ENCODE measurements at regions not wholly inside any gene's neighbourhood (a gene's known extent, or its start where the extent isn't known, plus 50 kb on each side); places are given as distances from the start of the nearest gene placed in this dataset.

DNA sequence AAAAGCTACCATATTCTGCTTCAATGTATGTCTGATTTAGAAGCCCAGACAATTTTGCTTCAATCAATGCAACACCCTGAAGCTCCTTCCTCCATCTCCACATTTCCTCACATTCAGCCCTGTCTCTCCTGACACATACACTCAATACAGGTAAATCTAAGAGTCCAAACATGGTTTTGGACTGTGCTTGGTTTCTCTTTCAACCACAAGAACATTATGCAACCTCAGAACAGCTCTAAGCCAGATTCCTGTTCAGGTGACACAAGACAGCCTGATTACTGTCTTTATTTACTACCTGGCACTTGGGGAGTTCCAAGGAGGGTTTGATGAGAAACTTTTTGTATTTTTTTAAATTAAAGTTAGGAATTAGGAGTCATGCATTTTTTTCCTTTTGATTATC, 307.5 kb upstream of the SLIT2 start:
- peaks cover 2% of the 10 kb centered on the region for H3K27me3 Mint-ChIP-seq (ENCODE audit: unreplicated experiment)
- H3K27ac Mint-ChIP-seq (ENCODE audit: unreplicated experiment), result no peak overlapping the region
- H3K4me1 Mint-ChIP-seq (ENCODE audit: unreplicated experiment), result no peaks in the 10 kb centered on the region
- H3K4me3 Mint-ChIP-seq (ENCODE audit: unreplicated experiment), result no peak overlapping the region
- no peaks in the 10 kb centered on the region for H3K36me3 Mint-ChIP-seq (ENCODE audit: low read depth, unreplicated experiment)
- DNase-seq (ENCODE audit: low spot score), result no peak
- no peaks in the 10 kb centered on the region for H3K9me3 Mint-ChIP-seq (ENCODE audit: unreplicated experiment)
- TF ChIP-seq, protein P1, sequence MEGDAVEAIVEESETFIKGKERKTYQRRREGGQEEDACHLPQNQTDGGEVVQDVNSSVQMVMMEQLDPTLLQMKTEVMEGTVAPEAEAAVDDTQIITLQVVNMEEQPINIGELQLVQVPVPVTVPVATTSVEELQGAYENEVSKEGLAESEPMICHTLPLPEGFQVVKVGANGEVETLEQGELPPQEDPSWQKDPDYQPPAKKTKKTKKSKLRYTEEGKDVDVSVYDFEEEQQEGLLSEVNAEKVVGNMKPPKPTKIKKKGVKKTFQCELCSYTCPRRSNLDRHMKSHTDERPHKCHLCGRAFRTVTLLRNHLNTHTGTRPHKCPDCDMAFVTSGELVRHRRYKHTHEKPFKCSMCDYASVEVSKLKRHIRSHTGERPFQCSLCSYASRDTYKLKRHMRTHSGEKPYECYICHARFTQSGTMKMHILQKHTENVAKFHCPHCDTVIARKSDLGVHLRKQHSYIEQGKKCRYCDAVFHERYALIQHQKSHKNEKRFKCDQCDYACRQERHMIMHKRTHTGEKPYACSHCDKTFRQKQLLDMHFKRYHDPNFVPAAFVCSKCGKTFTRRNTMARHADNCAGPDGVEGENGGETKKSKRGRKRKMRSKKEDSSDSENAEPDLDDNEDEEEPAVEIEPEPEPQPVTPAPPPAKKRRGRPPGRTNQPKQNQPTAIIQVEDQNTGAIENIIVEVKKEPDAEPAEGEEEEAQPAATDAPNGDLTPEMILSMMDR (IDR thresholded peaks at IDR 0.05; ENCODE audit: unreplicated experiment), result no peak

DNA sequence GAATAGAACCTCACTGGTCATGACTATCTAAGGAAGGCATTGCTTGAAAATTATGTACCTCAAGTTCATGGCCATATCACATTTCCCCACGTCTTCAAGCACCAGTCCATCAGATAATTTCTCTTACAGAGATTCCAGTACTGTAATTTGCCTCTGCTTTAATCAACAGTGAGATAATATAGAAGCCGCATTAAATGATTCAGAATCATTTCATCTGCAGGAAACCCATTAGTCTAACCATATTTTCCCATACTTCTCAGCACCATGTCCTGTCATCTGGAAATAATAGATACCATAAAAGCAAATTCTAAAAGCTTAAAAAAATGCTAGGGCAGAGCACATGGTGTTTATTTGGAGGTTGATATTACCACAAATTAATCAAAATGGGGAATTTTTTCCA, 310.3 kb upstream of the SLIT2 start:
- Mint-ChIP-seq H3K4me3 (ENCODE audit: unreplicated experiment) (no peak overlapping the region), H3K9me3 (ENCODE audit: unreplicated experiment) (no peaks in the 10 kb centered on the region), H3K27ac (ENCODE audit: unreplicated experiment) (no peak overlapping the region), H3K4me1 (ENCODE audit: unreplicated experiment) (no peaks in the 10 kb centered on the region), H3K36me3 (ENCODE audit: low read depth, unreplicated experiment) (no peaks in the 10 kb centered on the region), H3K27me3 (ENCODE audit: unreplicated experiment) (peaks cover 2% of the 10 kb centered on the region)
- TF ChIP-seq, protein P1 (IDR thresholded peaks at IDR 0.05; ENCODE audit: unreplicated experiment), result no peak
- DNase-seq (ENCODE audit: low spot score), result no peak

DNA sequence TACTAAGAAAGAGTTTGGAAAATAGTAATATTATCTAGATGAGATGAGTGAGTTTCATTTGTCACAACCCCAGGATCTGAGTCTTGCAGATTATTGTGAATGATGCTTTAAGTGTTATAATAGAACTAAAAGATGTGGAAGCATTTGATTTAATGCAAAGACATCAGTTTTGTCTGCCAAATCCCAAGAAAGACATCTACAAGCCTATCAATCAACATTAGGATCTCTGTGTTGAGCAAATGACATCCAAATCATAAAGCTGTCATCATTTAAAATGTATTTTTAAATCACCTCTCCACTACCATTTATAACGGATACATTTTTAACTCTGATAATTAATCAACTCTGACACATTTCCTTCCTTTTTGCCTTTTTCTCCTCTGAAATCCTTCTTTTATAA, 310.8 kb upstream of the SLIT2 start:
- Mint-ChIP-seq H3K27me3 (ENCODE audit: unreplicated experiment) (peaks cover 2% of the 10 kb centered on the region), H3K27ac (ENCODE audit: unreplicated experiment) (no peak overlapping the region), H3K4me1 (ENCODE audit: unreplicated experiment) (no peaks in the 10 kb centered on the region), H3K36me3 (ENCODE audit: low read depth, unreplicated experiment) (no peaks in the 10 kb centered on the region), H3K9me3 (ENCODE audit: unreplicated experiment) (no peaks in the 10 kb centered on the region), H3K4me3 (ENCODE audit: unreplicated experiment) (no peak overlapping the region)
- TF ChIP-seq, protein P1 (IDR thresholded peaks at IDR 0.05; ENCODE audit: unreplicated experiment), result no peak
- no peak for DNase-seq (ENCODE audit: low spot score)

DNA sequence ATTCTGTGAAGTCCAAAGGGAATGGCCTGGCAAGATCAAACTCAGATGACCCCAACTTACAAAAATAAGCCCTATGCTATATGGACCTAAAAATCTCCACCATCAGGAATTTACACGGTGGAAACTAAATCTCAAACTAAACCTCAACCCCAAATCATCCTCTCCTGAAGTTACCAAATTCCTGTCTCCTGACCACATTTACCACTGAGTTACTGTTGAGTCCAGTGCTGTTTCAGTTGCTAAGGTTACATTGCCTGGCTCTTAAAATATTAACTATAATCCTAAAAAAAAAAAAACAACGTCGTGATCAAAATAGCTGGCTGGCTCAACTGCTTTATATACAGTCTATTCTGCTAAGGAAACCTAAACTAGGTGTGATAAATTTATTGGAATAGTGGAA, 315.2 kb upstream of the SLIT2 start:
- H3K27me3 Mint-ChIP-seq (ENCODE audit: unreplicated experiment), result no peaks in the 10 kb centered on the region
- H3K4me1 Mint-ChIP-seq (ENCODE audit: unreplicated experiment), result no peaks in the 10 kb centered on the region
- no peaks in the 10 kb centered on the region for H3K36me3 Mint-ChIP-seq (ENCODE audit: low read depth, unreplicated experiment)
- H3K9me3 Mint-ChIP-seq (ENCODE audit: unreplicated experiment), result no peaks in the 10 kb centered on the region
- no peak overlapping the region for H3K27ac Mint-ChIP-seq (ENCODE audit: unreplicated experiment)
- H3K4me3 Mint-ChIP-seq (ENCODE audit: unreplicated experiment), result no peak overlapping the region
- no peak for DNase-seq (ENCODE audit: low spot score)
- TF ChIP-seq, protein P1 (IDR thresholded peaks at IDR 0.05; ENCODE audit: unreplicated experiment), result no peak

DNA sequence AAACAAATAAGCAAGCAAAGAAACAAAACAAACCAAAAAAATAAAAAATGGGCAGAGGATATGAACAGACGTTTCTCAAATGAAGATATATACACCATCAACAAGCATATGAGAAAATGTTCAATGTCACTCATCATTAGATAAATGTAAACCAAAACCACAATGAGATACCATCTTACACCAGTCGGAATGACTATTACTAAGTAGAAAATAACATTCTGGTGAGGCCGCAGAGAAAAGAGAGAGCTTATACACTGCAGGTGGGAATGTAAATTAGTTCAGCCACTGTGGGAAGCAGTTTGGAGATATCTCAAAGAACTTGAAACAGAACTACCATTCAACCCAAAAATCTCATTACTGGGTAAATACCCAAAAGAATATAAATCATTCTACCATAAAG, 321.0 kb upstream of the SLIT2 start:
- Mint-ChIP-seq H3K36me3 (ENCODE audit: low read depth, unreplicated experiment) (no peaks in the 10 kb centered on the region), H3K4me3 (ENCODE audit: unreplicated experiment) (no peak overlapping the region), H3K27ac (ENCODE audit: unreplicated experiment) (no peak overlapping the region), H3K4me1 (ENCODE audit: unreplicated experiment) (no peaks in the 10 kb centered on the region), H3K27me3 (ENCODE audit: unreplicated experiment) (peaks cover 2% of the 10 kb centered on the region), H3K9me3 (ENCODE audit: unreplicated experiment) (no peaks in the 10 kb centered on the region)
- TF ChIP-seq, protein P1 (IDR thresholded peaks at IDR 0.05; ENCODE audit: unreplicated experiment), result no peak
- DNase-seq (ENCODE audit: low spot score), result no peak

All from endothelial cell (in vitro differentiated cells).